Lower lobe of right lung (tissue), 2 donors: ENCODE measurements at regions not wholly inside any gene's neighbourhood (a gene's known extent, or its start where the extent isn't known, plus 50 kb on each side); places are given as distances from the start of the nearest gene placed in this dataset.

Source experiments
- ATAC-seq, 2 donors: fragments of 200-7000 bp; cut with Tn5 transposase; one replicate each; pipeline ENCODE4 v1.9.1; 2020 to 2022; ENCODE audit warnings: mild to moderate bottlenecking in 2 of 2, moderate library complexity in 2 of 2
- DNase-seq: peaks from one replicate; pipeline ENCODE4 v3.0.0-alpha.2; 2020
- H3K27ac ChIP-seq: fragments of 200-600 bp; one replicate; pipeline ENCODE4 v1.8.0; 2022
- H3K27me3 ChIP-seq: fragments of 200-600 bp; one replicate; pipeline ENCODE4 v1.8.0; 2022; ENCODE audit warnings: low read depth
- H3K36me3 ChIP-seq: fragments of 200-600 bp; one replicate; pipeline ENCODE4 v1.8.0; 2022; ENCODE audit warnings: mild to moderate bottlenecking
- H3K4me1 ChIP-seq: fragments of 200-600 bp; one replicate; pipeline ENCODE4 v1.8.0; 2022
- H3K4me3 ChIP-seq: fragments of 200-600 bp; one replicate; pipeline ENCODE4 v1.8.0; 2022; ENCODE audit warnings: mild to moderate bottlenecking
- H3K9me3 ChIP-seq: fragments of 200-600 bp; one replicate; pipeline ENCODE4 v1.8.0; 2022
- intact Hi-C: fragments of 100-400 bp; cut with DNase I; formaldehyde crosslinking; loops from one replicate; pipeline ENCODE4 v1.11.0; 2022
- TF ChIP-seq, protein P1 (sequence below): fragments of 200-600 bp; IDR thresholded peaks from one replicate; pipeline ENCODE4 v1.8.0; 2022; ENCODE audit warnings: antibody characterized with exemption, mild to moderate bottlenecking
- donor health status: DM: no; HTN: yes; CAD: no; lungs with severe emphysema.

DNA sequence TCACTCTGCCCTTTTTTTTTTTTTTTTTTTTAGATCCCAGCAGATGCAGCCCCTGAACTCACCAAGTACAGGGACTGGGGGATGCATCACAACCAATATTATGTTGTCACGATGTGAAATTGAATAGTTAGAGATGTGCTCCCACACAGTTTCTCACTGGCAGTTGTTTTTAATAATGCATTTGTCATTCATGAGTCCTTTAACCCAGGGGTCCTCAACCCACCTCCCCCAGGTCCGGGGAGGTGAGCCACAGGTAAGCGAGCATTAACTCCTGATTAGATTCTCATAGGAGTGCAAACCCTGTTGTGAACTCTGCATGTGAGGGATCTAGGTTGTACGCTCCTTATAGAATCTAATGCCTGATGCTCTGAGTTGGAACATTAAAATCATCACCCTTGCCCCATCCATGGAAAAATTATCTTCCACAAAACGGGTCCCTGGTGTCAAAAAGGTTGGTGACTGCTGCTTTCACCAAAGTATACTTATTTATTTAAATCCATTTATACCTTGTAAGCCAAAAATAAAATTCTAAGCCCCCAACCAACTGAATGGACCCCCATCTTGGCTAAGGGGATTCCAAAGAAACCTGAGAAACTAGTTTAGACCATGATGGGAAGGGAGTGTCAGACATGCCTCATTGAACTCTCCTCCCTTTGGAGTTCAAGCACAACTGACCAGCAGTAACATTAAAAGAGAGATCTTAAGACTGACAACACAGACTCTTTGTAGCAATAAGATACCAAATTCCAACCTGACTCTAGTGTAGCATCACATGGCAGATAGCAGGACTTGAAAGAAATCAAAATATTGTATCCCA is 119.3 kb upstream of the ATP1A1 start:
- Histone ChIP-seq H3K36me3 (no peaks in the 10 kb centered on the region), H3K4me3 (no peak overlapping the region), H3K4me1 (no peaks in the 10 kb centered on the region), H3K27me3 (no peaks in the 10 kb centered on the region), H3K27ac (no peak overlapping the region), H3K9me3 (no peaks in the 10 kb centered on the region)
- TF ChIP-seq, protein P1, sequence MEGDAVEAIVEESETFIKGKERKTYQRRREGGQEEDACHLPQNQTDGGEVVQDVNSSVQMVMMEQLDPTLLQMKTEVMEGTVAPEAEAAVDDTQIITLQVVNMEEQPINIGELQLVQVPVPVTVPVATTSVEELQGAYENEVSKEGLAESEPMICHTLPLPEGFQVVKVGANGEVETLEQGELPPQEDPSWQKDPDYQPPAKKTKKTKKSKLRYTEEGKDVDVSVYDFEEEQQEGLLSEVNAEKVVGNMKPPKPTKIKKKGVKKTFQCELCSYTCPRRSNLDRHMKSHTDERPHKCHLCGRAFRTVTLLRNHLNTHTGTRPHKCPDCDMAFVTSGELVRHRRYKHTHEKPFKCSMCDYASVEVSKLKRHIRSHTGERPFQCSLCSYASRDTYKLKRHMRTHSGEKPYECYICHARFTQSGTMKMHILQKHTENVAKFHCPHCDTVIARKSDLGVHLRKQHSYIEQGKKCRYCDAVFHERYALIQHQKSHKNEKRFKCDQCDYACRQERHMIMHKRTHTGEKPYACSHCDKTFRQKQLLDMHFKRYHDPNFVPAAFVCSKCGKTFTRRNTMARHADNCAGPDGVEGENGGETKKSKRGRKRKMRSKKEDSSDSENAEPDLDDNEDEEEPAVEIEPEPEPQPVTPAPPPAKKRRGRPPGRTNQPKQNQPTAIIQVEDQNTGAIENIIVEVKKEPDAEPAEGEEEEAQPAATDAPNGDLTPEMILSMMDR: no peak
- intact Hi-C loops: no loop called here
- ATAC-seq (no peak), DNase-seq (no peak)

DNA sequence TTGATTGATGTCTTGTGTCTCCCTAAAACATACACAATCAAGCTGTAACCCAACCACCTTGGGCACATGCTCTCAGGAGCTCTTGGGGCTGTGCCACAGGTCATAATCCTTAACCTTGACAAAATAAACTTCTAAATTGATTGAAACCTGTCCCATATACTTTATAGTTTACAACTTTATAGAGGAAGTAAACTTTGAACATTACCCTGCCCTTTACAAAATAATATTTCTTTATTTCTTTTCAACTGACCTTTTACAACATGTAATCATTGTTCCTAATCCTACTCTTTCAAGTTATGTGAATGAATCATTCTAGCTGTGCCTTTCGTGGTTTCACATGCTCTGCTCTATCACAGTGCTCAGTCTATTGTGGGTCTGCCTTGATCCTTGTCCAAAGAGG is 118.3 kb upstream of the ATP1A1 start:
- ATAC-seq: no peak
- DNase-seq: no peak
- no peaks in the 10 kb centered on the region for H3K9me3 ChIP-seq
- peaks cover 2% of the 10 kb centered on the region for H3K4me1 ChIP-seq
- no peaks in the 10 kb centered on the region for H3K36me3 ChIP-seq
- no peak overlapping the region for H3K4me3 ChIP-seq
- TF ChIP-seq, protein P1: no peak
- no peak overlapping the region for H3K27ac ChIP-seq
- intact Hi-C loops: no loop called here
- no peaks in the 10 kb centered on the region for H3K27me3 ChIP-seq

DNA sequence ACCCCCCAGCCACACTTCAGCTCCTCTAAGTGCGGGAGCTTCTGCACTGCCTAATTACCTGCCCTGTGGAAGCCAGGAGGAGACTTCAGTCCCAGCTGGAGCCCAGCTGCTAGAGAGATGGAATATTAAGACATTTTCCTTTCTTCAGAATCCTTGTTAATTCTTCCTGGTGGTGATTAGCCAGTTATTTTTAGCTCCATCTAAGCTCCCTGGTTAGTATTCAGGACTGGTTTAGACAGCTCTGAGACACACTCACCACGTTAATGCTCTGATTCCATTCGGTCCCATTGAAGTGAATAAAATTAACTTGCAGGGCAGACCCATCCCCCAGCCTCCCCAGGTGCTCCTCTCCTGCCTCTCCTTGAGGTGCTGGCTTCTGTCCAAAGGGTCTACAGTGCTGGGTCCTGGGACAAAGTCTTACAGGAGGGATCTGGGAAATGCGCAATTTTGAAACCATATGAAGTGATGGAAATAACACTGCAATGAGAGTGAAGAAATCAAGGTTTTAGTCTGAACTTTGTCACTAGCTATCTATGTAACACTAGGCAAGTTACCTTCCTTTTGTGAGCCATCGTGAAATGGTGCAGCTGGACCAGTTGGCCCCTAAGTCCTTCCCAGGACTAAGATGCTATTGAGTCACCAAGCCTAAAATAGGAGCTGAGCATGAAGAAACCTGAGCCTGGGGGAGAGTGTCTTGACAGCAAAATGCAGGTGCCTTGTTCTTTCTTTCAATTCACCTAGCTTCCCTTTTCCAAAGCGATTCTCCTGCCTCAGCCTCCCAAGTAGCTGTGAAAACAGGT is 117.4 kb upstream of the ATP1A1 start:
- Histone ChIP-seq H3K27me3 (no peaks in the 10 kb centered on the region), H3K4me3 (no peak overlapping the region), H3K27ac (no peak overlapping the region), H3K9me3 (no peaks in the 10 kb centered on the region), H3K36me3 (no peaks in the 10 kb centered on the region), H3K4me1 (peaks cover 5% of the 10 kb centered on the region)
- DNase-seq: no peak
- intact Hi-C loops: no loop called here
- TF ChIP-seq, protein P1: no peak
- no peak for ATAC-seq

DNA sequence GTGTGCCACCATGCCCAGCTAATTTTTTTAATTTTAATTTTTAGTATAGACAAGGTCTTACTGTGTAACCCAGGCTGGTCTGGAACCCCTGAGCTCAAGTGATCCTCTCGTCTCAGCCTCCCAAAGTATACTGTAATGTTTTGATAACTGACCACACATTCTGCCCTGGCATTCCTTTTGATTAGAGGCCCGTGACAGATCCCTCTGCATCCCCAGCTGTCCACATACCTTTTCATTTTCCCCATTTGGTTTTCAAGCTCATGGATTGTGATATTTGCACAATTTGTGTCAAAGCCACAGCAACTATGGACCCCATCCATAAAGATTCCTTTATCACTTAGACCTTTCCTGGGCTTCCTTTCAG is 116.8 kb upstream of the ATP1A1 start:
- H3K4me1 ChIP-seq: peaks cover 5% of the 10 kb centered on the region

DNA sequence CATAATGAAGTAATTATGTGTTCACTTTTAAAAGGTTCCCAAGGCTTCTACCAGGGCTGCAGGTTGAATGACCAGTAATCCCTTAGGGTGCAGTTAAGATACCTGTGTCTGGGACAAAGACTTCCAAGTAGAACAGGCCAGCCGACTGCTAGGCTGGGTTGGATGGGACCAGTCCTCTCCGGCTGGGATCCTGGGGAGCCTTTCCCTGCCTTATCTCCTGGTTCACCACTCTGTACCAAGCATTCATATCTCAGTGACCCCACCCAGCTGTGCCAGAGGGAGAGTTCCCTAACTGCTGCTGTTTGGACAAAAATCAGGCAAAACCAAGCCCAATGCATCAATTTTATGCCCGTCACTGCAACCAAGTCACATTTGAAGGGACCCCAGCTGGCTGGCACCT is 116.2 kb upstream of the ATP1A1 start:
- ATAC-seq (no peak), DNase-seq (no peak)
- H3K36me3 ChIP-seq: no peaks in the 10 kb centered on the region
- no peak overlapping the region for H3K4me3 ChIP-seq
- H3K27ac ChIP-seq: no peak overlapping the region
- TF ChIP-seq, protein P1: no peak
- H3K9me3 ChIP-seq: no peaks in the 10 kb centered on the region
- H3K4me1 ChIP-seq: peaks cover 5% of the 10 kb centered on the region
- H3K27me3 ChIP-seq: no peaks in the 10 kb centered on the region
- intact Hi-C loops: no loop called here

More for the DNA sequence above, 116.8 kb upstream of the ATP1A1 start:
- Histone ChIP-seq H3K36me3 (no peaks in the 10 kb centered on the region), H3K9me3 (no peaks in the 10 kb centered on the region), H3K27me3 (no peaks in the 10 kb centered on the region), H3K27ac (no peak overlapping the region), H3K4me3 (no peak overlapping the region)
- intact Hi-C loops: no loop called here
- DNase-seq (no peak), ATAC-seq (no peak)
- TF ChIP-seq, protein P1: no peak
